ENCODE measurements at regions not wholly inside any gene's neighbourhood (a gene's known extent, or its start where the extent isn't known, plus 50 kb on each side); places are given as distances from the start of the nearest gene placed in this dataset.

- H2AFZ ChIP-seq (ENCODE audit: low read depth, low read length), result no peak overlapping the region
- no peaks in the 10 kb centered on the region for H3K27me3 ChIP-seq (ENCODE audit: insufficient read depth, low read depth, low read length)
- H3K36me3 ChIP-seq (ENCODE audit: insufficient read depth, low read length), result no peaks in the 10 kb centered on the region
- H3K9me3 ChIP-seq (ENCODE audit: low read length), result no peaks in the 10 kb centered on the region
- no peak for TF ChIP-seq MXI1 (conservative IDR thresholded peaks at IDR 0.05; ENCODE audit: poor library complexity, severe bottlenecking)
- TF ChIP-seq EZH2 (IDR thresholded peaks at IDR 0.05; ENCODE audit: borderline replicate concordance, insufficient read depth, low read length, poor library complexity, severe bottlenecking), result no peak
- no peak for TF ChIP-seq TAF1 (IDR thresholded peaks at IDR 0.05; ENCODE audit: low read depth)
- TF ChIP-seq, protein P1, sequence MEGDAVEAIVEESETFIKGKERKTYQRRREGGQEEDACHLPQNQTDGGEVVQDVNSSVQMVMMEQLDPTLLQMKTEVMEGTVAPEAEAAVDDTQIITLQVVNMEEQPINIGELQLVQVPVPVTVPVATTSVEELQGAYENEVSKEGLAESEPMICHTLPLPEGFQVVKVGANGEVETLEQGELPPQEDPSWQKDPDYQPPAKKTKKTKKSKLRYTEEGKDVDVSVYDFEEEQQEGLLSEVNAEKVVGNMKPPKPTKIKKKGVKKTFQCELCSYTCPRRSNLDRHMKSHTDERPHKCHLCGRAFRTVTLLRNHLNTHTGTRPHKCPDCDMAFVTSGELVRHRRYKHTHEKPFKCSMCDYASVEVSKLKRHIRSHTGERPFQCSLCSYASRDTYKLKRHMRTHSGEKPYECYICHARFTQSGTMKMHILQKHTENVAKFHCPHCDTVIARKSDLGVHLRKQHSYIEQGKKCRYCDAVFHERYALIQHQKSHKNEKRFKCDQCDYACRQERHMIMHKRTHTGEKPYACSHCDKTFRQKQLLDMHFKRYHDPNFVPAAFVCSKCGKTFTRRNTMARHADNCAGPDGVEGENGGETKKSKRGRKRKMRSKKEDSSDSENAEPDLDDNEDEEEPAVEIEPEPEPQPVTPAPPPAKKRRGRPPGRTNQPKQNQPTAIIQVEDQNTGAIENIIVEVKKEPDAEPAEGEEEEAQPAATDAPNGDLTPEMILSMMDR (IDR thresholded peaks at IDR 0.05; ENCODE audit: poor library complexity, severe bottlenecking), result no peak
- no peak for TF ChIP-seq POLR2AphosphoS5 (IDR thresholded peaks at IDR 0.05)
- TF ChIP-seq, protein P2, sequence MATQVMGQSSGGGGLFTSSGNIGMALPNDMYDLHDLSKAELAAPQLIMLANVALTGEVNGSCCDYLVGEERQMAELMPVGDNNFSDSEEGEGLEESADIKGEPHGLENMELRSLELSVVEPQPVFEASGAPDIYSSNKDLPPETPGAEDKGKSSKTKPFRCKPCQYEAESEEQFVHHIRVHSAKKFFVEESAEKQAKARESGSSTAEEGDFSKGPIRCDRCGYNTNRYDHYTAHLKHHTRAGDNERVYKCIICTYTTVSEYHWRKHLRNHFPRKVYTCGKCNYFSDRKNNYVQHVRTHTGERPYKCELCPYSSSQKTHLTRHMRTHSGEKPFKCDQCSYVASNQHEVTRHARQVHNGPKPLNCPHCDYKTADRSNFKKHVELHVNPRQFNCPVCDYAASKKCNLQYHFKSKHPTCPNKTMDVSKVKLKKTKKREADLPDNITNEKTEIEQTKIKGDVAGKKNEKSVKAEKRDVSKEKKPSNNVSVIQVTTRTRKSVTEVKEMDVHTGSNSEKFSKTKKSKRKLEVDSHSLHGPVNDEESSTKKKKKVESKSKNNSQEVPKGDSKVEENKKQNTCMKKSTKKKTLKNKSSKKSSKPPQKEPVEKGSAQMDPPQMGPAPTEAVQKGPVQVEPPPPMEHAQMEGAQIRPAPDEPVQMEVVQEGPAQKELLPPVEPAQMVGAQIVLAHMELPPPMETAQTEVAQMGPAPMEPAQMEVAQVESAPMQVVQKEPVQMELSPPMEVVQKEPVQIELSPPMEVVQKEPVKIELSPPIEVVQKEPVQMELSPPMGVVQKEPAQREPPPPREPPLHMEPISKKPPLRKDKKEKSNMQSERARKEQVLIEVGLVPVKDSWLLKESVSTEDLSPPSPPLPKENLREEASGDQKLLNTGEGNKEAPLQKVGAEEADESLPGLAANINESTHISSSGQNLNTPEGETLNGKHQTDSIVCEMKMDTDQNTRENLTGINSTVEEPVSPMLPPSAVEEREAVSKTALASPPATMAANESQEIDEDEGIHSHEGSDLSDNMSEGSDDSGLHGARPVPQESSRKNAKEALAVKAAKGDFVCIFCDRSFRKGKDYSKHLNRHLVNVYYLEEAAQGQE (IDR thresholded peaks at IDR 0.05; ENCODE audit: borderline replicate concordance), result no peak
- no peak for TF ChIP-seq RAD21 (conservative IDR thresholded peaks at IDR 0.05)
- TF ChIP-seq SMC3 (conservative IDR thresholded peaks at IDR 0.05; ENCODE audit: poor library complexity), result no peak
- no peak for TF ChIP-seq EP300 (conservative IDR thresholded peaks at IDR 0.05; ENCODE audit: poor library complexity, severe bottlenecking)
- H4K20me1 ChIP-seq (ENCODE audit: insufficient read depth), result no peaks in the 10 kb centered on the region
- no peaks in the 10 kb centered on the region for H3K9me2 ChIP-seq (ENCODE audit: insufficient read depth, low read length)
- no peaks in the 10 kb centered on the region for H3K79me2 ChIP-seq (replicated peaks; ENCODE audit: insufficient read depth, low read length)
- H3K27ac ChIP-seq (ENCODE audit: low read length), result no peak overlapping the region
- H3F3A ChIP-seq (ENCODE audit: insufficient read depth, low read length, poor library complexity, severe bottlenecking), result no peaks in the 10 kb centered on the region
- H3K9ac ChIP-seq (ENCODE audit: low read length), result no peak overlapping the region
- no peak overlapping the region for H3K4me3 ChIP-seq (ENCODE audit: low read length)
- H3K4me2 ChIP-seq (ENCODE audit: low read length), result no peak overlapping the region
Observed at GRCh38 chr13:107812014-107812412, 403.3 kb downstream of the LIG4 start.

DNA sequence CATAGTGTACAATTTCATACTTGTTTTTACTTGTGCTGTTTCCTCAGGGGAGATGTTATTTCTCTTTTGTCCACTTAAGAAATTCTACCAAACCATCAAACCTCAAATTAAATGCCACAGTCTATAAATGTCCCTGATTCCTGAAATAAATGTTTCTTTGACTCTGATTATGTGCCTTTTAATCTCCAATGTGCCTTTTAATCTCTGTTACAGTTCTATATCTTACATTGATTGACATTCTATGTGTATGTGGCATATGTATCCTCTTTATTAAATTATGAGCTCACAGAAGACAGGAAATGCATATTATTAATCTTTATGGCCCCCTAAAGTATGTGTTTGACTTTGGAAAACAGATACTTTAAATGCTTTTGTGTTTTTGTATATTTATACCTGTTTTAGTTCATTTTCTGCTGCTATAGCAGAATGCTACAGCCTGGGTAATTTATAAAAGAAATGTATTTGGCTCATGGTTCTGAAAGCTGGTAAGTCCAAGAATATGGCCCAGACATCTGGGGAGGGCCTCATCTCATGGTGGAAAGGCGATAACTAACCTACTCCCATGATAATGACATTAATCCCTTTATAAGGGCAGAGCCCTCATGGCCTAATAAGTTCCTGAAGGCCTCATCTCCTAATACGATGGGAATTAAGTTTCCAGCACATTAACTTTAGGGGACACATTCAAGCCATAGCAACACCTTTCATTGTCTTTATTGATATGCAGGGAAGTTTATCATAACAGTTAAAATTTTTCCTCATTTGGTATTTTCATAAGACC, 403.9 kb downstream of the LIG4 start:
- H3K4me2 ChIP-seq (ENCODE audit: low read length), result no peak overlapping the region
- no peaks in the 10 kb centered on the region for H3K36me3 ChIP-seq (ENCODE audit: insufficient read depth, low read length)
- no peaks in the 10 kb centered on the region for H3K27me3 ChIP-seq (ENCODE audit: insufficient read depth, low read depth, low read length)
- H3F3A ChIP-seq (ENCODE audit: insufficient read depth, low read length, poor library complexity, severe bottlenecking), result no peaks in the 10 kb centered on the region
- H3K9ac ChIP-seq (ENCODE audit: low read length), result no peak overlapping the region
- H3K4me3 ChIP-seq (ENCODE audit: low read length), result no peak overlapping the region
- H3K27ac ChIP-seq (ENCODE audit: low read length), result no peak overlapping the region
- H2AFZ ChIP-seq (ENCODE audit: low read depth, low read length), result no peak overlapping the region
- TF ChIP-seq MXI1 (conservative IDR thresholded peaks at IDR 0.05; ENCODE audit: poor library complexity, severe bottlenecking), result no peak
- TF ChIP-seq POLR2AphosphoS5 (IDR thresholded peaks at IDR 0.05), result no peak
- TF ChIP-seq, protein P2 (IDR thresholded peaks at IDR 0.05; ENCODE audit: borderline replicate concordance), result no peak
- TF ChIP-seq SMC3 (conservative IDR thresholded peaks at IDR 0.05; ENCODE audit: poor library complexity), result no peak
- TF ChIP-seq EZH2 (IDR thresholded peaks at IDR 0.05; ENCODE audit: borderline replicate concordance, insufficient read depth, low read length, poor library complexity, severe bottlenecking), result no peak
- TF ChIP-seq RAD21 (conservative IDR thresholded peaks at IDR 0.05), result no peak
- no peak for TF ChIP-seq EP300 (conservative IDR thresholded peaks at IDR 0.05; ENCODE audit: poor library complexity, severe bottlenecking)
- no peak for TF ChIP-seq TAF1 (IDR thresholded peaks at IDR 0.05; ENCODE audit: low read depth)
- TF ChIP-seq, protein P1 (IDR thresholded peaks at IDR 0.05; ENCODE audit: poor library complexity, severe bottlenecking), result no peak
- H3K9me3 ChIP-seq (ENCODE audit: low read length), result no peaks in the 10 kb centered on the region
- no peaks in the 10 kb centered on the region for H3K79me2 ChIP-seq (replicated peaks; ENCODE audit: insufficient read depth, low read length)
- no peaks in the 10 kb centered on the region for H3K9me2 ChIP-seq (ENCODE audit: insufficient read depth, low read length)
- no peaks in the 10 kb centered on the region for H4K20me1 ChIP-seq (ENCODE audit: insufficient read depth)

Measured in neural cell (in vitro differentiated cells).